Natural killer cell (primary cell): ENCODE measurements at regions not wholly inside any gene's neighbourhood (a gene's known extent, or its start where the extent isn't known, plus 50 kb on each side); places are given as distances from the start of the nearest gene placed in this dataset.

Source experiments
- ATAC-seq, 3 donors: fragments of 150-1000 bp in 2 of 3; fragments of 200-7000 bp in 1 of 3; cut with Tn5 transposase; 1 replicate in 1 of 3; 2 replicates in 2 of 3; pipeline ENCODE4 v1.10.0; 2021; ENCODE audit warnings: mild to moderate bottlenecking in 2 of 3, moderate library complexity in 2 of 3
- DNase-seq, 2 donors: peaks; one replicate each; pipeline versions ENCODE4 v3.0.0 to v3.0.0-alpha.2; 2013 to 2021; ENCODE audit warnings: mixed read lengths in 1 of 2
- H3K27ac ChIP-seq: one replicate; pipeline ENCODE4 v1.5.1; 2013; ENCODE audit warnings: mild to moderate bottlenecking, low read length
- H3K27me3 ChIP-seq: one replicate; pipeline ENCODE4 v1.6.1; 2013; ENCODE audit warnings: low read length; ENCODE audit not compliant: control insufficient read depth, insufficient read depth
- H3K36me3 ChIP-seq: one replicate; pipeline ENCODE4 v1.6.1; 2013; ENCODE audit warnings: low read length; ENCODE audit not compliant: control insufficient read depth, insufficient read depth
- H3K4me1 ChIP-seq: one replicate; pipeline ENCODE4 v1.6.1; 2013; ENCODE audit warnings: low read length; ENCODE audit not compliant: control insufficient read depth, insufficient read depth
- H3K4me3 ChIP-seq: one replicate; pipeline ENCODE4 v1.5.1; 2013; ENCODE audit warnings: low read length
- H3K9me3 ChIP-seq: one replicate; pipeline ENCODE4 v1.6.1; 2013; ENCODE audit warnings: low read length; ENCODE audit not compliant: control insufficient read depth, insufficient read depth
- H3K27ac Mint-ChIP-seq, 2 donors: one replicate each; pipeline ENCODE4 v1.8.0; 2022; ENCODE audit warnings: mild to moderate bottlenecking in 2 of 2, mixed read lengths in 2 of 2, moderate library complexity in 1 of 2
- H3K27me3 Mint-ChIP-seq, 2 donors: one replicate each; pipeline ENCODE4 v1.8.0; 2022; ENCODE audit warnings: low read depth in 2 of 2, mixed read lengths in 2 of 2
- H3K36me3 Mint-ChIP-seq: one replicate; pipeline ENCODE4 v1.8.0; 2022; ENCODE audit warnings: mixed read lengths
- H3K4me1 Mint-ChIP-seq, 2 donors: one replicate each; pipeline ENCODE4 v1.8.0; 2022; ENCODE audit warnings: mixed read lengths in 2 of 2
- H3K4me3 Mint-ChIP-seq: one replicate; pipeline ENCODE4 v1.8.0; 2022; ENCODE audit warnings: mild to moderate bottlenecking, moderate library complexity, mixed read lengths
- H3K9me3 Mint-ChIP-seq, 2 donors: one replicate each; pipeline ENCODE4 v1.8.0; 2022; ENCODE audit warnings: mixed read lengths in 2 of 2
- CTCF ChIP-seq: fragments of 200-600 bp; IDR thresholded peaks from one replicate; pipeline ENCODE4 v1.8.0; 2022; ENCODE audit warnings: antibody characterized with exemption
- WGBS: methylation state at CpG from one replicate; pipeline ENCODE4 v1.1.7; 2013; ENCODE audit warnings: missing lambda C conversion rate; ENCODE audit not compliant: insufficient coverage; 5-methylcytosine and 5-hydroxymethylcytosine counted together
- intact Hi-C: fragments of 100-400 bp; cut with micrococcal nuclease; formaldehyde crosslinking; loops from one replicate; pipeline ENCODE4 v1.14.2; 2022

- intact Hi-C loops: no loop called here
- no peaks in the 10 kb centered on the region for H3K9me3 Mint-ChIP-seq
- no peaks in the 10 kb centered on the region for H3K4me1 Mint-ChIP-seq
- Histone ChIP-seq H3K27me3 (no peaks in the 10 kb centered on the region), H3K4me1 (no peaks in the 10 kb centered on the region), H3K9me3 (no peaks in the 10 kb centered on the region), H3K36me3 (no peaks in the 10 kb centered on the region), H3K4me3 (no peak overlapping the region), H3K27ac (no peak overlapping the region)
- no peak overlapping the region for H3K4me3 Mint-ChIP-seq
- no peaks in the 10 kb centered on the region for H3K36me3 Mint-ChIP-seq
- no peak overlapping the region for H3K27ac Mint-ChIP-seq
- ATAC-seq (no peak), DNase-seq (no peak)
- no peak for TF ChIP-seq CTCF
- 83% methylated on average over 2 of the region's 2 CpGs for WGBS
- peaks cover 6 to 14% of the 10 kb centered on the region in 2 donors for H3K27me3 Mint-ChIP-seq
Measured at GRCh38 chr10:120392671-120393079, 64.4 kb upstream of the PLPP4 start.

- ATAC-seq (no peak), DNase-seq (no peak)
- Mint-ChIP-seq H3K9me3 (no peaks in the 10 kb centered on the region), H3K4me3 (no peak overlapping the region), H3K36me3 (no peaks in the 10 kb centered on the region), H3K27ac (no peak overlapping the region), H3K4me1 (no peaks in the 10 kb centered on the region), H3K27me3 (peaks cover 6 to 14% of the 10 kb centered on the region in 2 donors)
- TF ChIP-seq CTCF: no peak
- Histone ChIP-seq H3K4me3 (no peak overlapping the region), H3K4me1 (no peaks in the 10 kb centered on the region), H3K27ac (no peak overlapping the region), H3K9me3 (no peaks in the 10 kb centered on the region), H3K27me3 (no peaks in the 10 kb centered on the region), H3K36me3 (no peaks in the 10 kb centered on the region)
- intact Hi-C loops: no loop called here
- WGBS: 100% methylated on average over 1 of the region's 1 CpG
Measured at GRCh38 chr10:120394446-120394845, 62.6 kb upstream of the PLPP4 start.

GRCh38 chr10:120396228-120396627 lies 60.8 kb upstream of the PLPP4 start:
- H3K9me3 ChIP-seq: no peaks in the 10 kb centered on the region
- no peaks in the 10 kb centered on the region for H3K4me1 ChIP-seq
- no peak overlapping the region for H3K27ac ChIP-seq
- Mint-ChIP-seq H3K27me3 (peaks cover 6 to 14% of the 10 kb centered on the region in 2 donors), H3K9me3 (no peaks in the 10 kb centered on the region), H3K27ac (no peak overlapping the region), H3K4me1 (no peaks in the 10 kb centered on the region), H3K4me3 (no peak overlapping the region), H3K36me3 (no peaks in the 10 kb centered on the region)
- TF ChIP-seq CTCF: no peak
- no peaks in the 10 kb centered on the region for H3K36me3 ChIP-seq
- intact Hi-C loops: no loop called here
- H3K4me3 ChIP-seq: no peak overlapping the region
- WGBS: 82% methylated on average over 6 of the region's 6 CpGs
- ATAC-seq (no peak), DNase-seq (no peak)
- H3K27me3 ChIP-seq: no peaks in the 10 kb centered on the region

GRCh38 chr10:120398180-120398579 lies 58.8 kb upstream of the PLPP4 start:
- Mint-ChIP-seq H3K27me3 (peaks cover 6 to 18% of the 10 kb centered on the region in 2 donors), H3K36me3 (no peaks in the 10 kb centered on the region), H3K4me1 (no peaks in the 10 kb centered on the region), H3K27ac (no peak overlapping the region), H3K4me3 (no peak overlapping the region), H3K9me3 (peaks cover 0 to 2% of the 10 kb centered on the region in 2 donors)
- intact Hi-C loops: no loop called here
- no peaks in the 10 kb centered on the region for H3K4me1 ChIP-seq
- no peaks in the 10 kb centered on the region for H3K9me3 ChIP-seq
- no peak for TF ChIP-seq CTCF
- 91% methylated on average over 4 of the region's 4 CpGs for WGBS
- no peak overlapping the region for H3K27ac ChIP-seq
- H3K4me3 ChIP-seq: no peak overlapping the region
- no peak for ATAC-seq
- H3K27me3 ChIP-seq: no peaks in the 10 kb centered on the region
- H3K36me3 ChIP-seq: no peaks in the 10 kb centered on the region
- DNase-seq: no peak
